ENCODE measurements at regions not wholly inside any gene's neighbourhood (a gene's known extent, or its start where the extent isn't known, plus 50 kb on each side); places are given as distances from the start of the nearest gene placed in this dataset.

DNA sequence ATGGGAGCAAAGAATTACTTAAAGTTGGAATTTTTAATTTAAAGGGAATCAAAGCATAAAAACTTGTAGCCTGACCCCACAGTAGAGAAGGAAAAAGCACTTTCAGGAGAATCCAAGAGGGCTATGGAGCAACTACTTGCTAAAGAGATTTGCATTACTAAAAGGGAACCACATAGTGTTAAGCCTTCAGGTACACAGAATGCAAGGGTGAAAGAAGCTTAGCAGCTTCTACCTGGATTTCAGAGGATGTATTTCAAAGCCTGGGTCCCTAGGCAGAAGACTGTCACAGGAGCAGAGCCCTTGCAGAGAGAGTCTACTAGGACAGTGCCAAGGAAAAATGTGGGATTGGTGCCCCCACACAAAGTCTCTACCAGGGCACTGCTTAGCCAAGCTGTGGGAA, 575.0 kb downstream of the GBE1 start:
- TF ChIP-seq EZH2 (IDR thresholded peaks at IDR 0.05; ENCODE audit: insufficient read depth, poor library complexity, severe bottlenecking) (no peak), EZH2phosphoT487 (IDR thresholded peaks at IDR 0.05; ENCODE audit: insufficient read depth, low read depth) (no peak)
